Glutamatergic neuron (in vitro differentiated cells): ENCODE measurements at regions not wholly inside any gene's neighbourhood (a gene's known extent, or its start where the extent isn't known, plus 50 kb on each side); places are given as distances from the start of the nearest gene placed in this dataset.

Experiments
- DNase-seq: peaks from one replicate; pipeline ENCODE4 v3.0.0; 2022
- H3K27ac Mint-ChIP-seq: one replicate; pipeline ENCODE4 v1.8.0; 2020; ENCODE audit warnings: mild to moderate bottlenecking, mixed read lengths, inconsistent platforms; ENCODE audit not compliant: unreplicated experiment
- H3K27me3 Mint-ChIP-seq: one replicate; pipeline ENCODE4 v1.8.0; 2020; ENCODE audit warnings: mild to moderate bottlenecking, moderate library complexity, mixed read lengths, inconsistent platforms; ENCODE audit not compliant: unreplicated experiment
- H3K36me3 Mint-ChIP-seq: one replicate; pipeline ENCODE4 v1.8.0; 2020; ENCODE audit warnings: mild to moderate bottlenecking, mixed read lengths, inconsistent platforms; ENCODE audit not compliant: unreplicated experiment
- H3K4me1 Mint-ChIP-seq: one replicate; pipeline ENCODE4 v1.8.0; 2020; ENCODE audit warnings: mild to moderate bottlenecking, low read depth, mixed read lengths, inconsistent platforms; ENCODE audit not compliant: unreplicated experiment
- H3K4me3 Mint-ChIP-seq: one replicate; pipeline ENCODE4 v1.8.0; 2020; ENCODE audit warnings: mild to moderate bottlenecking, mixed read lengths, inconsistent platforms; ENCODE audit not compliant: unreplicated experiment
- H3K9me3 Mint-ChIP-seq: one replicate; pipeline ENCODE4 v1.8.0; 2020; ENCODE audit warnings: mild to moderate bottlenecking, moderate library complexity, mixed read lengths, inconsistent platforms; ENCODE audit not compliant: unreplicated experiment
- TF ChIP-seq, protein P1 (sequence below): fragments of 200-600 bp; sonication (generic); IDR thresholded peaks from one replicate; pipeline ENCODE4 v1.5.0; 2021; ENCODE audit not compliant: partially characterized antibody, unreplicated experiment

DNA sequence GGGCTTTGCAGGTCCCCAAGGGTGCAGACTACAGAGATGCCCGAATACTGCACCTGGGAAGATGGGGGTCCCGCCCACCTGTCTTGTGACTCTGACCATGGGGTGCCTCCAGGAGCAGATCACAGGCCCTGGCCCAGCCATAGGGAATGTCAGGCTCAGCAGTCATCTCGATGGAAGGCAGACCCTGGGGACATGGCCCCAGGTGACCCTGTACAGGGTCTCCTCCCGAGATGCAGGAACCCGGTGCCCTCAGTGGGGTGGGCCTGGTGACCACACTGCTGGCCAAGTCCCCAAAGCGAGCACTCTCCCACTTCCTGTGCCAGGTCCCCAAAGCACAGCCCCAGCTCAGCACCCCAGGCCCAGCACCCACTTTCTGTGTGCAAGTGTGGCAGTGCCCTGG, 903.7 kb upstream of the USP15 start:
- no peak overlapping the region for H3K4me3 Mint-ChIP-seq
- H3K27ac Mint-ChIP-seq = no peak overlapping the region
- DNase-seq = no peak
- H3K4me1 Mint-ChIP-seq = no peaks in the 10 kb centered on the region
- H3K36me3 Mint-ChIP-seq = no peaks in the 10 kb centered on the region
- no peaks in the 10 kb centered on the region for H3K27me3 Mint-ChIP-seq
- no peaks in the 10 kb centered on the region for H3K9me3 Mint-ChIP-seq
- TF ChIP-seq, protein P1, sequence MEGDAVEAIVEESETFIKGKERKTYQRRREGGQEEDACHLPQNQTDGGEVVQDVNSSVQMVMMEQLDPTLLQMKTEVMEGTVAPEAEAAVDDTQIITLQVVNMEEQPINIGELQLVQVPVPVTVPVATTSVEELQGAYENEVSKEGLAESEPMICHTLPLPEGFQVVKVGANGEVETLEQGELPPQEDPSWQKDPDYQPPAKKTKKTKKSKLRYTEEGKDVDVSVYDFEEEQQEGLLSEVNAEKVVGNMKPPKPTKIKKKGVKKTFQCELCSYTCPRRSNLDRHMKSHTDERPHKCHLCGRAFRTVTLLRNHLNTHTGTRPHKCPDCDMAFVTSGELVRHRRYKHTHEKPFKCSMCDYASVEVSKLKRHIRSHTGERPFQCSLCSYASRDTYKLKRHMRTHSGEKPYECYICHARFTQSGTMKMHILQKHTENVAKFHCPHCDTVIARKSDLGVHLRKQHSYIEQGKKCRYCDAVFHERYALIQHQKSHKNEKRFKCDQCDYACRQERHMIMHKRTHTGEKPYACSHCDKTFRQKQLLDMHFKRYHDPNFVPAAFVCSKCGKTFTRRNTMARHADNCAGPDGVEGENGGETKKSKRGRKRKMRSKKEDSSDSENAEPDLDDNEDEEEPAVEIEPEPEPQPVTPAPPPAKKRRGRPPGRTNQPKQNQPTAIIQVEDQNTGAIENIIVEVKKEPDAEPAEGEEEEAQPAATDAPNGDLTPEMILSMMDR = no peak

DNA sequence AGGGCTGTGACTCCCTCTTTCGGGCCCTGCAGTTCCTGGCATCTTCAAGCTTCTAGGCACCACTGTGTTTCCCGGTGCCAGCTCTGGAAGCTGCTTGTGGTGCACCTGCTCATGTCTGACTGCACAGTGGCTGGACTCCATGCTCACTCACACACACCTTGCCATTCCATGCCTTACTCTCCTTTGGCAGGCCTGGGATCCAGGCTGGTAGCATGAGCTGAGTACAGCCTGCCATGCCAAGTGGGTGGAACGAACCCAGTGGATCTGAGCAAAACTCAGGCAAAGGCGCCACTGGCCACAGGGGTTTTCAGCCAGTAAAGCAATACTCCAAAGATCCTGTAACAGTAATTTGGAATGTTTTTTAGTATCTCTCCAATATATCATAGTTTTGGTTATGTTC, 902.7 kb upstream of the USP15 start:
- TF ChIP-seq, protein P1 = no peak
- DNase-seq = no peak
- Mint-ChIP-seq H3K4me1 (no peaks in the 10 kb centered on the region), H3K36me3 (no peaks in the 10 kb centered on the region), H3K27ac (no peak overlapping the region), H3K4me3 (no peak overlapping the region), H3K9me3 (no peaks in the 10 kb centered on the region), H3K27me3 (no peaks in the 10 kb centered on the region)

DNA sequence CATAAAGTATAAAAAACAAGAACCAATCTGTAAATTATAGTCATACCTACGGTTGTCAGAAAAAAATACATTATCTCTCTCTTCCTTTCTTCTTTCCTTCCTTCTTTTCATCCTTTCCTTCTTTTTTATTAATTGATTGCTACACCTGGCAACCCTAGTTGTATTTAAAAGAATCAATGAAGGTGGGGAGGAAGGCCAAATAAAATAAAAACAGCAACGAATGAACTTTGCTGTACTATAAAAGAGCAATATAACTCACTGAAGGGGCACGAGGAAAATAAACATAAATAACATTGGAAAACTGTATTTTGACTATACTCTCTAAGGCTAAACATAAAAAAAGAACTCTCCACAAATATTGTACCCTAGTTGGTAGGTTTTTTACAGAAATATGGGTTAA, 898.2 kb upstream of the USP15 start:
- TF ChIP-seq, protein P1 = no peak
- Mint-ChIP-seq H3K36me3 (no peaks in the 10 kb centered on the region), H3K27me3 (no peaks in the 10 kb centered on the region), H3K4me1 (no peaks in the 10 kb centered on the region), H3K4me3 (no peak overlapping the region), H3K9me3 (no peaks in the 10 kb centered on the region), H3K27ac (no peak overlapping the region)
- DNase-seq = no peak

DNA sequence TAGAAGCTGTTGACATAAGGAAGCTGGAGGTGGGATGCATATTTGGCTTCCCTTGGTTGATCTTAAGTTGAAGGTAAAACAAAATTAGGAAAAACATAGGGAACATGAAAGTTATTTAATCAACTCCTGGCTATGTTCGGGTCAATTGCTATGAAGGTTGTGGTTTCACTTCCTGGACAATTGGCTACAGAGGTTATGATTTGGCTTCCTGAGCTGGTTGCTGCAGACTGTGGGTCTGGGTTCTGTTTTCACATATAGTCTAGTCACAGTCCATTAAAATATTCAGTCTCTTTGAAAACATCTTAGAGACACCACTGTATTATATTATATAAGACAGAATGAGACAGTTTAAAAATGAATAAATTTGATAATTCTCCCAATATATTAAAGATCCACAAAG, 895.2 kb upstream of the USP15 start:
- no peaks in the 10 kb centered on the region for H3K27me3 Mint-ChIP-seq
- TF ChIP-seq, protein P1 = no peak
- H3K36me3 Mint-ChIP-seq = no peaks in the 10 kb centered on the region
- H3K4me1 Mint-ChIP-seq = no peaks in the 10 kb centered on the region
- no peak overlapping the region for H3K4me3 Mint-ChIP-seq
- no peak overlapping the region for H3K27ac Mint-ChIP-seq
- DNase-seq = no peak
- H3K9me3 Mint-ChIP-seq = no peaks in the 10 kb centered on the region

DNA sequence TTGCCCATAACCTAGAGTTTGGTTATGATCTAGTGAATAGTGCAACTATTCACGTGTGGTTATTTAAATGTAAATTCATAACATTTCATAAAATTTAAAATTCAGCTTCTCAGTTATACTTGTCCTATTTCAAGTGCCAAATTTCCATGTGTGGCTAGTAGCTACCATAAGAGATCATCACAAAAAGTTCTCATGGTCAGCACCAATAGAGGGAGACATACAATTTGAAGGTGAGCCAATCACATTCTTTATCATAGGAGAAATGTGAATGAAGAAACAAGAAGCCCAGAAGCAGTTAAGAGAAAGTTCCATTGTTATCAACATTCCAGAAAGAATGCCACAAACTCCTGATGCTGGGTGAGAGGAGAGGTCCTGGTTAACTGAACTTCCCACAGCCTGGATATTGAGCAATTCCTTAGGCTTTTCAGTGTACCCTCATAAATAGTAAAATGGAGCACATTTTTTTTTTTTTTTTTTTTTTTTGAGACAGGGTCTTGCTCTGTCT, 892.9 kb upstream of the USP15 start:
- H3K27ac Mint-ChIP-seq = no peak overlapping the region
- no peaks in the 10 kb centered on the region for H3K9me3 Mint-ChIP-seq
- no peak for DNase-seq
- no peak overlapping the region for H3K4me3 Mint-ChIP-seq
- H3K4me1 Mint-ChIP-seq = no peaks in the 10 kb centered on the region
- no peaks in the 10 kb centered on the region for H3K27me3 Mint-ChIP-seq
- TF ChIP-seq, protein P1 = no peak
- no peaks in the 10 kb centered on the region for H3K36me3 Mint-ChIP-seq
